OCI-LY1 (cell line): ENCODE measurements at regions not wholly inside any gene's neighbourhood (a gene's known extent, or its start where the extent isn't known, plus 50 kb on each side); places are given as distances from the start of the nearest gene placed in this dataset.

Experiments
- H2AFZ ChIP-seq: fragments of 200-600 bp; sonication (generic), shearing (Covaris generic); 2 replicates; pipeline ENCODE4 v1.6.0; 2014; ENCODE audit warnings: antibody characterized with exemption, mild to moderate bottlenecking, low read length
- H3F3A ChIP-seq: fragments of 200-600 bp; sonication (generic), shearing (Covaris generic); 2 replicates; pipeline ENCODE4 v1.6.0; 2014; ENCODE audit warnings: mild to moderate bottlenecking, antibody characterized with exemption, low read length, moderate library complexity; ENCODE audit not compliant: insufficient read depth
- H3K27ac ChIP-seq: fragments of 200-600 bp; sonication (generic); 2 replicates; pipeline ENCODE4 v1.5.1; 2014; ENCODE audit warnings: low read length, mixed run types, mild to moderate bottlenecking, low read depth; ENCODE audit not compliant: poor library complexity, severe bottlenecking
- H3K27me3 ChIP-seq: fragments of 200-600 bp; sonication (generic); 2 replicates; pipeline ENCODE4 v1.6.0; 2014; ENCODE audit warnings: antibody characterized with exemption, mild to moderate bottlenecking, low read length, moderate library complexity; ENCODE audit not compliant: insufficient read depth
- H3K36me3 ChIP-seq: fragments of 200-600 bp; sonication (generic); 2 replicates; pipeline ENCODE4 v1.6.1; 2014; ENCODE audit warnings: mild to moderate bottlenecking, antibody characterized with exemption, low read length, moderate library complexity, mixed read lengths; ENCODE audit not compliant: insufficient read depth
- H3K4me1 ChIP-seq: fragments of 200-600 bp; sonication (generic); 2 replicates; pipeline ENCODE4 v1.5.1; 2014; ENCODE audit warnings: mild to moderate bottlenecking, low read length, moderate library complexity; ENCODE audit not compliant: insufficient read depth, severe bottlenecking
- H3K4me2 ChIP-seq: fragments of 200-600 bp; sonication (generic), shearing (Covaris generic); 2 replicates; pipeline ENCODE4 v1.6.1; 2014; ENCODE audit warnings: low read length
- H3K4me3 ChIP-seq: fragments of 200-600 bp; sonication (generic); 2 replicates; pipeline ENCODE4 v1.5.1; 2014; ENCODE audit warnings: low read length, low read depth, mild to moderate bottlenecking, mixed read lengths; ENCODE audit not compliant: poor library complexity, severe bottlenecking
- H3K79me2 ChIP-seq: fragments of 200-600 bp; shearing (Covaris generic); 2 replicates; pipeline ENCODE4 v1.6.1; 2016; ENCODE audit warnings: mixed run types, low read length, mixed read lengths; ENCODE audit not compliant: insufficient read depth
- H3K9ac ChIP-seq: fragments of 200-600 bp; sonication (generic), shearing (Covaris generic); 2 replicates; pipeline ENCODE4 v1.6.1; 2014; ENCODE audit warnings: mild to moderate bottlenecking, low read length, mixed read lengths
- H3K9me2 ChIP-seq: fragments of 200-600 bp; sonication (generic), shearing (Covaris generic); 2 replicates; pipeline ENCODE4 v1.6.1; 2014; ENCODE audit warnings: low read depth, mild to moderate bottlenecking, low read length, mixed read lengths
- H3K9me3 ChIP-seq: fragments of 200-600 bp; shearing (Covaris generic); 2 replicates; pipeline ENCODE4 v1.6.1; 2014; ENCODE audit warnings: low read length, mixed read lengths
- H4K20me1 ChIP-seq: fragments of 200-600 bp; sonication (generic), shearing (Covaris generic); 2 replicates; pipeline ENCODE4 v1.6.0; 2016; ENCODE audit warnings: mild to moderate bottlenecking, low read length; ENCODE audit not compliant: insufficient read depth
- EZH2 ChIP-seq: fragments of 200-600 bp; sonication (generic), shearing (Covaris generic); IDR thresholded peaks from 2 replicates; pipeline ENCODE4 v1.8.0; 2017; ENCODE audit warnings: borderline replicate concordance, mixed run types, mild to moderate bottlenecking, antibody characterized with exemption, low read length, moderate library complexity, mixed read lengths
- TF ChIP-seq, protein P1 (sequence below): fragments of 200-600 bp; sonication (generic), shearing (Covaris generic); IDR thresholded peaks from 2 replicates; pipeline ENCODE4 v1.5.1; 2017; ENCODE audit warnings: mild to moderate bottlenecking, antibody characterized with exemption, low read length, moderate library complexity, mixed read lengths

DNA sequence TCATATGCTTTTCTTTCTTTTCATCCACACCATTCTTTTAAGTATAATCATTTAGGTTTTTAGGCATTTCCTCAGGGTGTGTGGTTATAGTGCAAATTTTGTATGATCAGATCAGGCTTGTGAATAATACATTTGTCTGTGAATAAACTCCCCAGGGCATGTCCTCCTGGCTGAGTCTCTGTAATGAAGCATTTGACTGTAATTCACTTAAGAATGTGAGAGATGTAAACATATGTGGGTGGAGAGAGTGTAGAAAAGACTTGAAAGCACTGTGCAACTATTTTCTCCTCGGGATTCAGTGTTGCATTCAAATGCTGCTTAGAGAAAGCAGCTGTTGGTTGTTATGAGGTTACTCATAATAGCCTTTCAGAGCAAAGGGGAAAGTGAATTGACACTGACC is 996.5 kb downstream of the TUSC7 start:
- no peaks in the 10 kb centered on the region for H3K4me1 ChIP-seq
- no peak overlapping the region for H3K27ac ChIP-seq
- no peaks in the 10 kb centered on the region for H3K9me2 ChIP-seq

DNA sequence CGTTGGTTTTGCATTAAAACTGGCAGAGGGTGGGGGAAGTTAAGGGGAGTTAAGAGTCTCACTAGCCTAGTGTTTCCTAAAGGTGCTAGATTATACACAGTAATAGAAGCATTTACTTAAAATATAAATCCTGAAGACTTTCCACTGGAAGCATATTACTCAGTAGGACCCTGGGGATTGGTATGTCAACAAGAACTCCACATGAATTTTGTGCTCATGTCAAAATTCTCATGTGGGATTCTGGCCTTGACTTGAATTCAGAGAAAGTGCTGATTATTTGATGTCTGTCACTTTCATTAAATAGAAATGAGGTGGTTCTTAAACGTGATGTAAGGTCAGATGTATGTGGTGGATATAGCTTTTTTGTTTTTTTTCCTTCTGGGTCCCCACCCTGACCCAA is 997.2 kb downstream of the TUSC7 start:
- no peak overlapping the region for H3K9ac ChIP-seq
- H3K4me1 ChIP-seq: no peaks in the 10 kb centered on the region
- H3K79me2 ChIP-seq: no peaks in the 10 kb centered on the region
- no peaks in the 10 kb centered on the region for H3K9me3 ChIP-seq
- no peaks in the 10 kb centered on the region for H3F3A ChIP-seq
- H2AFZ ChIP-seq: no peak overlapping the region
- H3K4me3 ChIP-seq: no peak overlapping the region
- no peaks in the 10 kb centered on the region for H3K27me3 ChIP-seq
- no peak for TF ChIP-seq EZH2
- TF ChIP-seq, protein P1, sequence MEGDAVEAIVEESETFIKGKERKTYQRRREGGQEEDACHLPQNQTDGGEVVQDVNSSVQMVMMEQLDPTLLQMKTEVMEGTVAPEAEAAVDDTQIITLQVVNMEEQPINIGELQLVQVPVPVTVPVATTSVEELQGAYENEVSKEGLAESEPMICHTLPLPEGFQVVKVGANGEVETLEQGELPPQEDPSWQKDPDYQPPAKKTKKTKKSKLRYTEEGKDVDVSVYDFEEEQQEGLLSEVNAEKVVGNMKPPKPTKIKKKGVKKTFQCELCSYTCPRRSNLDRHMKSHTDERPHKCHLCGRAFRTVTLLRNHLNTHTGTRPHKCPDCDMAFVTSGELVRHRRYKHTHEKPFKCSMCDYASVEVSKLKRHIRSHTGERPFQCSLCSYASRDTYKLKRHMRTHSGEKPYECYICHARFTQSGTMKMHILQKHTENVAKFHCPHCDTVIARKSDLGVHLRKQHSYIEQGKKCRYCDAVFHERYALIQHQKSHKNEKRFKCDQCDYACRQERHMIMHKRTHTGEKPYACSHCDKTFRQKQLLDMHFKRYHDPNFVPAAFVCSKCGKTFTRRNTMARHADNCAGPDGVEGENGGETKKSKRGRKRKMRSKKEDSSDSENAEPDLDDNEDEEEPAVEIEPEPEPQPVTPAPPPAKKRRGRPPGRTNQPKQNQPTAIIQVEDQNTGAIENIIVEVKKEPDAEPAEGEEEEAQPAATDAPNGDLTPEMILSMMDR: no peak
- no peaks in the 10 kb centered on the region for H3K36me3 ChIP-seq
- H3K9me2 ChIP-seq: no peaks in the 10 kb centered on the region
- H3K27ac ChIP-seq: no peak overlapping the region
- H4K20me1 ChIP-seq: no peaks in the 10 kb centered on the region
- no peak overlapping the region for H3K4me2 ChIP-seq

More for the DNA sequence above, 996.5 kb downstream of the TUSC7 start:
- no peak for TF ChIP-seq EZH2
- TF ChIP-seq, protein P1: no peak
- Histone ChIP-seq H4K20me1 (no peaks in the 10 kb centered on the region), H3K27me3 (no peaks in the 10 kb centered on the region), H2AFZ (no peak overlapping the region), H3K9me3 (no peaks in the 10 kb centered on the region), H3K79me2 (no peaks in the 10 kb centered on the region), H3K4me2 (no peak overlapping the region), H3K4me3 (no peak overlapping the region), H3K9ac (no peak overlapping the region), H3K36me3 (no peaks in the 10 kb centered on the region), H3F3A (no peaks in the 10 kb centered on the region)

DNA sequence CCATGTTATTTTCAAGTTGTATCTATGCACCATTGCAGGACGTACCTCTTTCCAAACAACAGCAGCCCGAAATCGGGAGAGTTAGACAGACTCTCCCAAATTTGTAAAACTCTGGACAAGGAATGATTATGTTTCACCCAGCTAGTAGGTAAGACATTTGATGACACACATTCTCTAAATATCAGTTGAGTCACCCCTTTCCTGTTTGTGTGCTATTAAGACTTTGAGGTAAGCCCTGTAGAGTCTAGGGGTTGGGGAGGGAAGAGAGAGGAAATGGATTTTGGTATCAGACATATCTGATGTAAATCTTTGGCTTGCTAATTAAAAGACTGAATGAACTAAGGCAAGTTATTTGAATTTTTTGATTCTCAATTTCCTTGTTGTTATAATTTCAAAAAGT is 999.0 kb downstream of the TUSC7 start:
- no peaks in the 10 kb centered on the region for H3K9me3 ChIP-seq
- H3K4me2 ChIP-seq: no peak overlapping the region
- no peaks in the 10 kb centered on the region for H4K20me1 ChIP-seq

More for the DNA sequence above, 999.0 kb downstream of the TUSC7 start:
- H3K27ac ChIP-seq: no peak overlapping the region
- H3F3A ChIP-seq: no peaks in the 10 kb centered on the region
- H3K27me3 ChIP-seq: no peaks in the 10 kb centered on the region
- H3K4me1 ChIP-seq: no peaks in the 10 kb centered on the region
- no peaks in the 10 kb centered on the region for H3K79me2 ChIP-seq
- H2AFZ ChIP-seq: no peak overlapping the region
- no peak overlapping the region for H3K9ac ChIP-seq
- H3K36me3 ChIP-seq: no peaks in the 10 kb centered on the region
- no peak for TF ChIP-seq EZH2
- TF ChIP-seq, protein P1: no peak
- no peaks in the 10 kb centered on the region for H3K9me2 ChIP-seq
- no peak overlapping the region for H3K4me3 ChIP-seq
